Mesodermal cell (in vitro differentiated cells): ENCODE measurements at regions not wholly inside any gene's neighbourhood (a gene's known extent, or its start where the extent isn't known, plus 50 kb on each side); places are given as distances from the start of the nearest gene placed in this dataset.

Experiments used
- H3K27ac ChIP-seq: 2 replicates; pipeline ENCODE4 v1.7.0; 2013; ENCODE audit warnings: mild to moderate bottlenecking, low read depth, low read length, moderate library complexity; ENCODE audit not compliant: severe bottlenecking
- H3K36me3 ChIP-seq: 2 replicates; pipeline ENCODE4 v1.7.1; 2013; ENCODE audit warnings: mild to moderate bottlenecking, low read length, moderate library complexity; ENCODE audit not compliant: control insufficient read depth, insufficient read depth
- H3K4me1 ChIP-seq: one replicate; pipeline ENCODE4 v1.7.1; 2013; ENCODE audit warnings: mild to moderate bottlenecking, low read length; ENCODE audit not compliant: insufficient read depth, control insufficient read depth, poor library complexity, severe bottlenecking
- H3K4me3 ChIP-seq: 2 replicates; pipeline ENCODE4 v1.7.0; 2013; ENCODE audit warnings: low read length, control low read depth, mild to moderate bottlenecking; ENCODE audit not compliant: insufficient read depth, poor library complexity, severe bottlenecking; ENCODE audit errors: extremely low read depth
- H3K9me3 ChIP-seq: 2 replicates; pipeline ENCODE4 v1.7.1; 2013; ENCODE audit warnings: mild to moderate bottlenecking, low read length, moderate library complexity; ENCODE audit not compliant: control insufficient read depth
- WGBS, 2 experiments: methylation state at CpG; one replicate each; pipeline ENCODE4 v1.1.5; 2013; ENCODE audit warnings: missing lambda C conversion rate in 2 of 2; ENCODE audit not compliant: insufficient coverage in 2 of 2; 5-methylcytosine and 5-hydroxymethylcytosine counted together

DNA sequence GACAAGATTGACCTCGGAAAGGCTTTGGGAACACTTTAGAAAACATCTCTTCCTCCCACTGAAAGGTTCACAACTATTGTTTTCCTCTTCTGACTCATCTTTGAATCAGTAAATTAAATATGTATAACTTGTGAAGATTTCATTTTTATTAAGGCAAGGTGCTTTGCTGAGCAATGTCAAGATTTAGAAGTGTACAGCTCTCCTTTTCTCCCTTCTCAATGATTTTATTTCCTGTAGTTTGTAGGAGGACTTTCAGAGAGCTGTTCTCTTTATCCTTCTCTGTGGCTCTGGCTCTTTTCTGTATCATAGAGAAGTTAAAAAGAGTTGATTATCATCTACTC lies 594.2 kb downstream of the METTL15 start:
- WGBS, 2 experiments: no CpG with 5 or more reads among the region's 1 CpG
- Histone ChIP-seq H3K4me3 (no peak overlapping the region), H3K27ac (no peak overlapping the region), H3K4me1 (no peaks in the 10 kb centered on the region), H3K9me3 (no peaks in the 10 kb centered on the region), H3K36me3 (no peaks in the 10 kb centered on the region)

DNA sequence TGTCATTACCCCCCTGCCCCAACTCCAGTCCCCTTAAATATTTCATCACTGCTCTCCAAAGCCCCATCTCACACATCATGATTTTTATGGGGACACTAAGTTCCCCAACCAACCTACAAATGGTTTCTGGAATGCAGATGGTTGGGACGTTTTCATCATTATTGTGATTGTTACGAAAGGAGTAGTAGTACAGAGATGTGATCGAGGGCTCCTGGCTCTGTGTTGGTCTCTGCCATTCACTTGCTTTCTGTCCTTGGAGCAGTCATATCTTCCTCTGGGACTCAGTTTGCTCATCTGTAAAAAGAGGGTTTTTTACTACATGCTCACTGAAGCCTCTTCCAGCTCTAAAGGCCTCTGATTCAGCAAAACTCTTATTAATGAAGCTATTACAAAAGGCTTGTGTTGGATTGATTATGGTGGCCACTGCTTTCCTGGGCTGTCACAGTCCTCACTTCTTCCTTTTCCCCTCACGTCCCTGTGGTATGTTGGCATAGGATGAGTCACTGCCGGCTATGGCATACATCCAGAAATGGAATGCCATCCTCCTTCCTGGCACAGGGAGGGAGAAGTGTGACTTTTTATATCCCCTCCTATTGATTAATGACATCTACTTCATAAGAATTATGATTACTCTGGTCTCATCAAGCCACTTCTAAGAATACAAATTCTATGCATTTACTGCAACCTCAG lies 593.7 kb downstream of the METTL15 start:
- WGBS, 2 experiments: 80 to 100% methylated on average over 1 of the region's 5 CpGs
- Histone ChIP-seq H3K4me1 (peaks cover 2% of the 10 kb centered on the region), H3K36me3 (no peaks in the 10 kb centered on the region), H3K9me3 (no peaks in the 10 kb centered on the region), H3K27ac (no peak overlapping the region), H3K4me3 (no peak overlapping the region)

DNA sequence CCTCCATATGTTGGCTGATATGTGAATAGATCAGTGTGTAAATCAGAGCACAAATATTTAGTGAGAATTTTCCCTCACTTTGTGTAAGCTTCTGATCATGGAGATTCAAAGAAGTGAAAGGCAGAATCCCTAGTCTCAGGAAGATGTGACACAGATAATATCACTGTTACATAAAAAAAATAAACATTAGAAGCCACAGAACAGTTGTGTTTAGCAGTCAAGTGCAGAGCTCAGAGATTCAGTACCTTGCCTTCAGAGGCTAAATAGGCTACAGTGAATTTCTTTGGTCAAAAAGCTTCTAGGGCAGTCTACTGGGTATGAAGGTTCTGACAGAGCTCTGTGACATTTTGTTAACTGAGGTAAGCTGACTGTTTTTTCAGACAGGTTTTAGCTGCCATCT lies 591.5 kb downstream of the METTL15 start:
- peaks cover 3% of the 10 kb centered on the region for H3K4me1 ChIP-seq
- no peaks in the 10 kb centered on the region for H3K36me3 ChIP-seq
- no peaks in the 10 kb centered on the region for H3K9me3 ChIP-seq

DNA sequence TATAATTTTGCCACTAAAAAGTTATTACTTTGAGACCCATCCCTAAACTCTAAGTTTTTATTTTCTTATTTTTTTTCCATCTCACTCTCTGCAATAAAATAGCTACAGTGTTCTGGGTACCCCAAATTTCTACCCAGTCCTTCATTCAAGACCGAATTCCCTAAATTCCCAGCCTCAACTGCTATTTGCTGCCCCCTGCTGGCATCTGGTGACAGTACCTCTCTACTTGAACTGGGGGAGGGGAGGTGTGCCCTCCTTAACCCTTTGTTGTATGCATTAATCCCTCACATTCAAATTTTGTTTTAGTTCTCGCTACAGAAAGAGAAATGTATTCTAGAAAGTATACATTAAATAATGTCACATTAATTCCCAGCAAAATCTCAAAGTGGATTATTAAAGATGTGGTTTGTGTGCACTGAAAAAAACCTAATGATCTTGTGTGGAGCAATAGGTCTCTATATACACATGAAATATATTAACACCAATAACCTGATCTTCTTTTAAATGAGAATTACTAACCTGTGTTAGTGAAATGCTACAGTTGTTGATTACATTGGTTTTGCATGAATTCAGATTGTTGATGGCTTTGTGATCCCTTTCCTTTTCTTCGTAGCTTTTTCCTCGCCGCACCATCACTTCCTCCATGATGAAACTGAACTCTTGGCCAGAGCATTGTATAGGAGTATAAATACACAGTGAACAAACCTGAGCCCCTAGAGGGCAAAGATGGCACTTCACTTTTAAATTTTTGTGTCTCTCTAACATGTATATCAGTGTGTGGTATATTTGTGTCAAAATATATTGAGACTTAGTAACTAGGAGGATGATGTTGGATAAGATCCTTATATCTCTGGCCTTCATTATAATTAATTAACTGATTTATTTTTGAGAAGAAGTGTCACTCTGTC lies 590.0 kb downstream of the METTL15 start:
- peaks cover 3% of the 10 kb centered on the region for H3K4me1 ChIP-seq
- no peak overlapping the region for H3K4me3 ChIP-seq
- H3K9me3 ChIP-seq: no peaks in the 10 kb centered on the region
- no peaks in the 10 kb centered on the region for H3K36me3 ChIP-seq
- no peak overlapping the region for H3K27ac ChIP-seq
- no CpG with 5 or more reads among the region's 5 CpGs for WGBS, 2 experiments

More for the DNA sequence above, 591.5 kb downstream of the METTL15 start:
- Histone ChIP-seq H3K27ac (no peak overlapping the region), H3K4me3 (no peak overlapping the region)

DNA sequence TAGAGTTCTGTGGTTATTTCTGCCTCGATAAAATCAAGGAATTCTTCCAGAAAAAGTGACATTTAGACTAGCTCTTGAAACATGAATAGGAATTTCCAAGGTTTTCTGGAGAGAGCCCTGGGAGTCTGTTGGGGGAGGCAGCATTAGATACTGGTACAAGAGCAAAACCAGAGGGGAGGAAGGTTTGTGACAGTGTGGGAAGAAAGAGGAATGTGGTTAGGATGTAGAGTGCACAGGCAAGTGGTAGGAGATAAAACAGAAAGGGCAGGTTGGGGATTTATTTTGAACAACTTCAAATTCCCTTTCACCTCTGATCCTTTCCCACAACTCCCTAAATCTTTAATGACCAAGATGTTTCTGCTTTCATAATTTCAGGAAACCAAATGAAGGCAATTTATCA lies 588.4 kb downstream of the METTL15 start:
- H3K4me1 ChIP-seq: peaks cover 3% of the 10 kb centered on the region
- H3K36me3 ChIP-seq: no peaks in the 10 kb centered on the region
- 63 to 100% methylated on average over 1 of the region's 1 CpG for WGBS, 2 experiments
- H3K9me3 ChIP-seq: no peaks in the 10 kb centered on the region
- H3K27ac ChIP-seq: no peak overlapping the region
- no peak overlapping the region for H3K4me3 ChIP-seq

DNA sequence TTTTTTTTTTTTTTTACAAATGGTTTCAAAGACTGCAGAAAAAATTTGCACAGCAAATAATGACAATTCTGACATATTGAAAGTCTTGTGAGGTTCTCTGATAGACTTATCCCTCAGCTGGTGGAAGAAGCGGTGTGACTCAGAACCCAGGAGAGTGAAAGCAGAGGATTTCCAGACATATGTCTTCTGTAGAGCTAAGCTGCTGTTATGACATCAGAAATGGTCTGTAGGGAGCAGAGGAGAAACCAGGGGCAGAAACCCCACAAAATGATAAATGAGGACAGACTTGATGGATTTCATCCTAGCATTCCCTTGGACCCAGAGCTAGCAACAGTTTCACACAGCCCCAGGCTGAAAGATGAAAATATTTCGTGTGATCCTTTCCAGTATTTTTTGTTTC lies 582.6 kb downstream of the METTL15 start:
- no peaks in the 10 kb centered on the region for H3K36me3 ChIP-seq
- no peak overlapping the region for H3K4me3 ChIP-seq
- WGBS, 2 experiments: 100% methylated on average over 1 of the region's 2 CpGs
- H3K9me3 ChIP-seq: no peaks in the 10 kb centered on the region
- no peaks in the 10 kb centered on the region for H3K4me1 ChIP-seq
- no peak overlapping the region for H3K27ac ChIP-seq

DNA sequence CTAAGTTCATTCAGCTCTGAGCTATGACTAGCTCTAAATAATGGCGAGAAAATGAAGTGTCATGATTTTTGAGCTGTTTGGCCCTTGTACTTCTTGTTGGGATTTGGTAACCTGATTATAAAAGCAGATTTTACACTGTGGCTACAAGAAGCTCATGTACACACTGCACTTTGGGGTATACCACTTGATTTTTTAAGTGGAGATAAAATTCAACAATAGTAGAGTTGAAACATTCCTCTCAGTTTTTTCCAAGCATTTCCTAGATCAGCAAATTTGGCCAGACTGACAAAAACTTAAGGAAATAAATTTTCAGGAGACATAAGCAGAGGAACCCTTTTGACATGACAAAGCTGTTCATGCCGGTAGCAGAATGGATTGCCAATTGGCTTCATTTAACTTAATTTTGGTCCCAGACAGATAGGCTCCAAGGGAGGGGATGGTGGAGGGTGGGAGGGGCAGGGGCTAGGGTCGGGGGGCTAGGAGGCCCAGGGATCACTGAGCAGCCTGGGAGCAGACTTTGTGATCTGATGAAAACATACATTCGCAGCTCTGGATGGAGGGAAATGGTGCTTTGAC lies 575.9 kb downstream of the METTL15 start:
- WGBS, 2 experiments: 70 to 95% methylated on average over 3 of the region's 4 CpGs
- Histone ChIP-seq H3K9me3 (no peaks in the 10 kb centered on the region), H3K4me3 (no peak overlapping the region), H3K4me1 (no peaks in the 10 kb centered on the region), H3K27ac (no peak overlapping the region), H3K36me3 (no peaks in the 10 kb centered on the region)

DNA sequence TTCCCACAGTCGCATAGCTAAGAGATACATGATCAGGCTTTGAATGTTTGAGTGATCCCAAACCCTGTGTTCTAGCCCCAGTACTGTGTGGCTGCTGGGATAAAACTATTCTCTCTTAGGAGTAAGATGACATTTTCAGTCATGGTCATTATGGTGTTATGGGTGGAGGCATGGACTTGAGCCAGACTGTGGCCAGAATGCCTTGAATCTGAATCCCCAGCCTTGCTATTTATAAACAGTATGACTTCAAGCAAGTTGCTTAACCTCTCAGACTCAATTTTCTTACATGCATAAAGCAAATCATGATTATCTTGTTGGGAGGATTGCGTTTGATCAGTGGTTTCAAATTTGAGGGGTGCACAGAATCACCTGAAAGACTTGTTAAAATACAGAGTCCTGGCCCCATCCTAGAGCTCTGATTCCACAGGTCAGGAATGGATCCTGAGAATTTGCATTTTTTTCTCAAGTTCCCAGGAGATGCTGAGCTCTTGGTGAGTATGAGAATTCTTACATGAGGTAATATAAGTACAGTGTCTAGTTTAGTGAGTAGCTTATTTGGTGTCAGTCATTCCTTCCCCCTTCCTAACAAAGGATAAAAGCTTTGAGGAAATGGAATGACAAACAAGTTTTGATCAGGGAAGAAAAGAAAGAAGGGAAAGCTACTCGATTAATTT lies 571.7 kb downstream of the METTL15 start:
- WGBS, 2 experiments: 100% methylated on average over 1 to 3 of the region's 3 CpGs
- Histone ChIP-seq H3K9me3 (no peaks in the 10 kb centered on the region), H3K4me1 (no peaks in the 10 kb centered on the region), H3K4me3 (no peak overlapping the region), H3K27ac (no peak overlapping the region), H3K36me3 (no peaks in the 10 kb centered on the region)

DNA sequence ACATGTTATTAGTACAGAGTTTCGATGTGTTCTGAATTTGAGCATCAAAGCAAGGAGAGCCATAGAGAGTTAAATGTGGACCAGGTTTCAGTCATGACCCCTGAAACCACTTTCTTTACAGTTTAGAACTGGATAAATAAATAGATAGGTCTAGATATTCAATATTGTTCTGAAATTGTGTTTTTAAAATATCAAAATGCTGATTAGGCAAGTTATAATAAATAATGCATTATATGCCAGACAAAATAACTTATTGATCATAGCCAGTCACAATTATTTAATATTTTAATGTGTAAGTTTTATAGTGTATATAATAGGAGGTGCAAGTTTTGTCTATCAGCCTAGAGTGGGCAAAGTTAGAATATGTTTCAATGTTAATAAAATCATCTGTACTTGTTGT lies 569.5 kb downstream of the METTL15 start:
- Histone ChIP-seq H3K4me1 (no peaks in the 10 kb centered on the region), H3K9me3 (no peaks in the 10 kb centered on the region), H3K27ac (no peak overlapping the region), H3K4me3 (no peak overlapping the region), H3K36me3 (no peaks in the 10 kb centered on the region)
- WGBS, 2 experiments: 100% methylated on average over 1 of the region's 1 CpG; no CpG with 5 or more reads in 1 of the 2 experiments

DNA sequence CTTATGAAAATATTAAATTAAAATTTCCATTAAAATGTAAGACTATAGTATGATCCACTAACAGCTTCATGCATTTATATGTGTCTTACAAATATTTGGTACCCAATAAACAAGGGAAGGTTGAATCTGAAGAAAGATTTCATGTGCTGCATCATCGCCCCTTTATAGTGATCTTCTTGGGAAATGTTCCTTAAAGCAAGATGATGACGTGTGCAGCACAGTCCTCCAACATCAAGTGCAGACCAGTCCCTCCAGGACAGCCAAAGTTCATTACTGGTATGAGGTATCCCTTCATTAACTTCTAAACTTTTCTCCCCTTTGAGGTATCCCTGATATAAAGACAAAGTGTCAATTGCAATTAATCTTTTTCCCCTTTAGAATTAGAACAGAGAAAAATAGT lies 567.0 kb downstream of the METTL15 start:
- Histone ChIP-seq H3K4me3 (no peak overlapping the region), H3K27ac (no peak overlapping the region), H3K9me3 (no peaks in the 10 kb centered on the region), H3K4me1 (no peaks in the 10 kb centered on the region), H3K36me3 (no peaks in the 10 kb centered on the region)
- no CpG with 5 or more reads among the region's 2 CpGs for WGBS, 2 experiments
